SK-N-SH (cell line): ENCODE measurements at regions not wholly inside any gene's neighbourhood (a gene's known extent, or its start where the extent isn't known, plus 50 kb on each side); places are given as distances from the start of the nearest gene placed in this dataset.
A peak's percentile ranks its signal among the peaks of the same experiment; 100 is the strongest.

Source experiments
- CTCF ChIA-PET: fragments of 300-600, 350-600 bp; formaldehyde crosslinking; extraction: SDS; loops from one replicate; lab custom pipeline; 2021; lab: Yijun Ruan, JAX
- POLR2A ChIA-PET: fragments of 350-600 bp; sonication (Branson Sonifier 250); formaldehyde crosslinking; extraction: SDS; loops from one replicate; lab custom pipeline; 2020; ENCODE audit warnings: antibody characterized with exemption, inconsistent platforms; lab: Yijun Ruan, JAX
- DNase-seq: peaks from one replicate; pipeline ENCODE4 v3.0.0; 2012
- H2AFZ ChIP-seq: fragments of 200-600 bp; sonication (generic); 2 replicates; pipeline ENCODE4 v1.8.1; 2016; ENCODE audit warnings: antibody characterized with exemption, mild to moderate bottlenecking, low read depth
- H3F3A ChIP-seq: fragments of 200-600 bp; sonication (generic); replicated peaks from 2 replicates; pipeline ENCODE3; 2016; ENCODE audit warnings: antibody characterized with exemption, mild to moderate bottlenecking; ENCODE audit not compliant: insufficient read depth
- H3K27ac ChIP-seq, 2 experiments: fragments of 200-500 bp in 1 of 2; fragments of 200-600 bp in 1 of 2; sonication (Bioruptor generic) in 1 of 2; sonication (generic), shearing (Covaris generic) in 1 of 2; 2 replicates each; pipeline versions ENCODE4 v1.5.1 to v1.6.1; 2014 to 2016; ENCODE audit warnings: low read depth in 2 of 2, inconsistent platforms in 1 of 2, low read length in 1 of 2, mild to moderate bottlenecking in 1 of 2, mixed read lengths in 1 of 2
- H3K27me3 ChIP-seq: fragments of 200-600 bp; sonication (generic), shearing (Covaris generic); 2 replicates; pipeline ENCODE4 v1.6.1; 2016; ENCODE audit warnings: mixed run types; ENCODE audit not compliant: insufficient read depth
- H3K36me3 ChIP-seq, 2 experiments: fragments of 200-500 bp in 1 of 2; fragments of 200-600 bp in 1 of 2; sonication (Bioruptor generic) in 1 of 2; sonication (generic) in 1 of 2; replicated peaks in 1 of 2; 2 replicates each; pipeline versions ENCODE3 to v1.5.1; 2014 to 2016; ENCODE audit warnings: low read length in 1 of 2, mild to moderate bottlenecking in 1 of 2; ENCODE audit not compliant: insufficient read depth in 2 of 2, control insufficient read depth in 1 of 2
- H3K4me1 ChIP-seq, 2 experiments: fragments of 200-500 bp in 1 of 2; fragments of 200-600 bp in 1 of 2; sonication (Bioruptor generic) in 1 of 2; sonication (generic), shearing (Covaris generic) in 1 of 2; 2 replicates each; pipeline versions ENCODE4 v1.5.1 to v1.6.1; 2014 to 2016; ENCODE audit warnings: low read depth in 1 of 2, low read length in 1 of 2, mixed run types in 1 of 2; ENCODE audit not compliant: insufficient read depth in 2 of 2, control insufficient read depth in 1 of 2
- H3K4me2 ChIP-seq: fragments of 200-600 bp; sonication (generic), shearing (Covaris generic); 2 replicates; pipeline ENCODE4 v1.6.1; 2017; ENCODE audit warnings: mixed run types
- H3K4me3 ChIP-seq, 2 experiments: fragments of 200-500 bp in 1 of 2; fragments of 200-600 bp in 1 of 2; sonication (Bioruptor generic) in 1 of 2; sonication (generic), shearing (Covaris generic) in 1 of 2; 2 replicates each; pipeline versions ENCODE4 v1.5.1 to v1.8.1; 2014 to 2016; ENCODE audit warnings: low read depth in 2 of 2, inconsistent platforms in 1 of 2, low read length in 1 of 2, mild to moderate bottlenecking in 1 of 2, mixed read lengths in 1 of 2, moderate library complexity in 1 of 2
- H3K79me2 ChIP-seq: fragments of 200-600 bp; sonication (generic); 2 replicates; pipeline ENCODE4 v1.8.1; 2017; ENCODE audit warnings: mild to moderate bottlenecking; ENCODE audit not compliant: insufficient read depth
- H3K9ac ChIP-seq: fragments of 200-600 bp; sonication (generic); 2 replicates; pipeline ENCODE4 v1.6.1; 2017; ENCODE audit warnings: mixed run types
- H3K9me2 ChIP-seq: fragments of 200-600 bp; sonication (generic); 2 replicates; pipeline ENCODE4 v1.6.1; 2017; ENCODE audit warnings: mixed run types
- H3K9me3 ChIP-seq: fragments of 200-600 bp; sonication (generic); 2 replicates; pipeline ENCODE4 v1.6.1; 2017; ENCODE audit warnings: mixed run types, mild to moderate bottlenecking, moderate library complexity
- H4K20me1 ChIP-seq: fragments of 200-600 bp; sonication (generic); 2 replicates; pipeline ENCODE4 v1.6.1; 2017; ENCODE audit warnings: mild to moderate bottlenecking, mixed run types; ENCODE audit not compliant: insufficient read depth
- CHD2 ChIP-seq: fragments of 150-350 bp; IDR thresholded peaks from 2 replicates; pipeline ENCODE4 v1.6.1; 2018; ENCODE audit warnings: low read length; ENCODE audit not compliant: partially characterized antibody
- CTCF ChIP-seq: fragments of 200-600 bp; sonication (generic); IDR thresholded peaks from 2 replicates; pipeline ENCODE4 v1.6.1; 2017; ENCODE audit warnings: antibody characterized with exemption, mild to moderate bottlenecking, moderate library complexity
- FOXJ3 ChIP-seq: sonication (generic); formaldehyde crosslinking; IDR thresholded peaks from 2 replicates; pipeline ENCODE4 v1.5.1; 2020; ENCODE audit warnings: mild to moderate bottlenecking, missing genetic modification reagents
- GABPA ChIP-seq: IDR thresholded peaks from 2 replicates; pipeline ENCODE4 v1.4.0; 2012; ENCODE audit warnings: low read depth, mild to moderate bottlenecking
- GATA2 ChIP-seq: sonication (generic); formaldehyde crosslinking; IDR thresholded peaks from 2 replicates; pipeline ENCODE4 v1.5.0; 2020; ENCODE audit warnings: mild to moderate bottlenecking, missing genetic modification reagents
- MEF2A ChIP-seq: IDR thresholded peaks from 2 replicates; pipeline ENCODE4 v1.4.0; 2012; ENCODE audit warnings: low read depth, borderline replicate concordance
- MXI1 ChIP-seq: IDR thresholded peaks from 2 replicates; pipeline ENCODE4 v1.6.1; 2012; ENCODE audit warnings: mild to moderate bottlenecking, low read depth, low read length, improper control_type of control experiment
- NRF1 ChIP-seq: IDR thresholded peaks from 2 replicates; pipeline ENCODE4 v1.6.1; 2012; ENCODE audit warnings: low read depth, mild to moderate bottlenecking, low read length
- PBX3 ChIP-seq: IDR thresholded peaks from 2 replicates; pipeline ENCODE4; 2012
- RAD21 ChIP-seq: IDR thresholded peaks from 2 replicates; pipeline ENCODE4 v1.6.1; 2012; ENCODE audit warnings: mild to moderate bottlenecking, low read length
- REST ChIP-seq: IDR thresholded peaks from 2 replicates; pipeline ENCODE4 v1.6.1; 2012; ENCODE audit warnings: mild to moderate bottlenecking, low read depth, low read length, moderate library complexity
- SIN3A ChIP-seq: IDR thresholded peaks from 2 replicates; pipeline ENCODE4 v1.6.1; 2012; ENCODE audit warnings: low read depth, mild to moderate bottlenecking, low read length, moderate library complexity, borderline replicate concordance
- SMC3 ChIP-seq: IDR thresholded peaks from 2 replicates; pipeline ENCODE4 v1.6.1; 2012; ENCODE audit warnings: low read depth, low read length, improper control_type of control experiment
- TAF1 ChIP-seq: IDR thresholded peaks from 2 replicates; pipeline ENCODE4 v1.6.1; 2012; ENCODE audit warnings: low read depth, mild to moderate bottlenecking, low read length, moderate library complexity, borderline replicate concordance
- TCF12 ChIP-seq: IDR thresholded peaks from 2 replicates; pipeline ENCODE4 v1.4.0; 2012
- TEAD4 ChIP-seq: IDR thresholded peaks from 2 replicates; pipeline ENCODE4 v1.4.0; 2012; ENCODE audit warnings: mild to moderate bottlenecking, borderline replicate concordance; ENCODE audit not compliant: insufficient read depth
- USF1 ChIP-seq: IDR thresholded peaks from 2 replicates; pipeline ENCODE4 v1.4.0; 2012; ENCODE audit warnings: low read depth, borderline replicate concordance
- USF2 ChIP-seq: fragments of 150-350 bp; IDR thresholded peaks from 2 replicates; pipeline ENCODE4 v1.6.1; 2017; ENCODE audit warnings: antibody characterized with exemption, low read length, low read depth, borderline replicate concordance
- WGBS: methylation state at CpG from one replicate; pipeline ENCODE4 v1.1.6; 2017; ENCODE audit warnings: low lambda C conversion rate; 5-methylcytosine and 5-hydroxymethylcytosine counted together

- H3K9me2 ChIP-seq: no peaks in the 10 kb centered on the region
- no peak overlapping the region for H3K4me3 ChIP-seq
- no peaks in the 10 kb centered on the region for H3K79me2 ChIP-seq
- H3K4me1 ChIP-seq: peaks cover 0 to 26% of the 10 kb centered on the region in 2 experiments; a peak in 3 of 4 replicates
- no peak overlapping the region for H3K9ac ChIP-seq
- no peaks in the 10 kb centered on the region for H3K27me3 ChIP-seq
- ChIA-PET POLR2A (no interaction called here), CTCF (interaction anchor here (0.7 to 2.2 kb wide), 2 partner anchors 15 to 35 kb away, joined by 3 to 4 read pairs; no protein-coding TSS in a partner anchor)
- TF ChIP-seq TCF12 (0 out of 2 replicates have a peak, but pooled peaks have one; percentile 10), TAF1 (no peak)
- H2AFZ ChIP-seq: no peak overlapping the region
- H3K36me3 ChIP-seq: no peaks in the 10 kb centered on the region
- H3K27ac ChIP-seq: no peak overlapping the region
- peaks cover 15% of the 10 kb centered on the region for H3F3A ChIP-seq
- H4K20me1 ChIP-seq: no peaks in the 10 kb centered on the region
- WGBS: 93% methylated on average over 1 of the region's 1 CpG
- DNase-seq: no peak
- H3K9me3 ChIP-seq: no peaks in the 10 kb centered on the region
- H3K4me2 ChIP-seq: no peak overlapping the region
Measured at GRCh38 chr6:82025271-82025670, 222.3 kb downstream of the IBTK start.

- no peaks in the 10 kb centered on the region for H3K79me2 ChIP-seq
- CTCF ChIA-PET: interaction anchor here (0.6 kb wide), 1 partner anchor 570 kb away, joined by 4 read pairs; no protein-coding TSS in a partner anchor
- H3K4me1 ChIP-seq: peaks cover 0 to 26% of the 10 kb centered on the region in 2 experiments; a peak in 3 of 4 replicates
- H4K20me1 ChIP-seq: no peaks in the 10 kb centered on the region
- H3K4me2 ChIP-seq: peak overlapping the region; percentile 11; the same call in 1 of the 2 replicates
- H3K4me3 ChIP-seq: no peak overlapping the region
- peak overlapping the region; percentile 57 to 58; a peak in 3 of 4 replicates for H3K27ac ChIP-seq
- DNase-seq: no peak
- no peaks in the 10 kb centered on the region for H3K9me3 ChIP-seq
- H3K9ac ChIP-seq: no peak overlapping the region
- POLR2A ChIA-PET: no interaction called here
- H3K9me2 ChIP-seq: no peaks in the 10 kb centered on the region
- no peaks in the 10 kb centered on the region for H3K36me3 ChIP-seq
- H3K27me3 ChIP-seq: no peaks in the 10 kb centered on the region
- peaks cover 15% of the 10 kb centered on the region for H3F3A ChIP-seq
- H2AFZ ChIP-seq: peak overlapping the region; percentile 41; the same call in 1 of the 2 replicates
- 61% methylated on average over 2 of the region's 2 CpGs for WGBS
- TF ChIP-seq CTCF (no peak), GABPA (0 out of 2 replicates have a peak, but pooled peaks have one; percentile 13), REST (no peak), SIN3A (no peak), SMC3 (no peak), NRF1 (no peak), USF1 (no peak), USF2 (no peak), MXI1 (no peak), RAD21 (no peak), MEF2A (no peak), TAF1 (no peak), FOXJ3 (CRISPR knock-in tag) (no peak), PBX3 (no peak; the same call in 1 of the 2 replicates), GATA2 (CRISPR knock-in tag) (no peak), CHD2 (no peak), TEAD4 (0 out of 2 replicates have a peak, but pooled peaks have one; percentile 43)
Measured at GRCh38 chr6:82022614-82023129, 224.9 kb downstream of the IBTK start.
